GM19324 (cell line): ENCODE measurements at regions not wholly inside any gene's neighbourhood (a gene's known extent, or its start where the extent isn't known, plus 50 kb on each side); places are given as distances from the start of the nearest gene placed in this dataset.

Experiments
- ATAC-seq: cut with Tn5 transposase; IDR thresholded peaks from one replicate; pipeline ENCODE4 v1.9.1; 2021; ENCODE audit warnings: mild to moderate bottlenecking, moderate library complexity; ENCODE audit not compliant: unreplicated experiment, low FRiP score

DNA sequence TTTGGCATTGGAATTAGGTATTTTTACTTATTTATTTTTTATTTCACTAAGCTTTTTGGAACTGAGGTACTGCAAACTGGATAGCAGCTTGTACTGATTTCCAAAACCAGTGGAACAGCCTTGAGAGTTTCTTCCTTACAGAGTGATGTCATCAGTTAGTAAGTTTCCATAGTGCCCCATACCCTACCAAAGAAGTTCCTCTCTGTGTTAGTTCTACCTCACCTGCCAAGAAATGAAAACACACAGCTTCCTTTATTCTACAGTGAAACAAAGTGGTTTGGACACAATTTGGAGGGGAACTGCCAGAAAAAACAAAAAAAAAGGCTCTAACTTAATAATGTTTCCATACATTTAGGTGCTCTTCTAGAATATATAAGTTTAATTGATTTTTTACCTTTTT is 430.9 kb upstream of the ADGRL2 start:
- no peak for ATAC-seq

GRCh38 chr1:81366173-81366572 is 434.6 kb upstream of the ADGRL2 start:
- no peak for ATAC-seq

- no peak for ATAC-seq
Observed at GRCh38 chr1:81364088-81364487, 436.6 kb upstream of the ADGRL2 start.

DNA sequence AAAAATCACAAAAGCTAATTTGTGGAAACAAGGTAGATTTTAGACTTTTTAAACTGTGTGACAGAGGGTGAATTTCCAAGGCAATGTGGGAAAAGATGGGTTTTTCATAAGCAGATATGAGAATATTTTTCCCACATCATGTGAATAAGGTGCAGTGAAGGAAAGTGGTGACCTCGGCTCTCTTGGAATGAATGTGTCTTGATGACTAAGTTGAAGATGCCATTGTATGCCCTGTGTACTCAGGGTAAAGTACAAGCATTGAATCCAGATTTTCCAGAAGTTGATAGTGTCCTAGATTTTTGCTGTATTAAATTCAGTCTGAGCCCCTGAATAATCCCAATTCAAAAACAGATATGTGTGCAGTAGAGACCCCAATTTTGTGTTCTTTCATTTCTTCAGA is 442.6 kb upstream of the ADGRL2 start:
- ATAC-seq, result no peak

- ATAC-seq, result no peak
Observed at GRCh38 chr1:81351864-81352263, 448.9 kb upstream of the ADGRL2 start.

GRCh38 chr1:81349194-81349965 is 451.4 kb upstream of the ADGRL2 start:
- no peak for ATAC-seq

DNA sequence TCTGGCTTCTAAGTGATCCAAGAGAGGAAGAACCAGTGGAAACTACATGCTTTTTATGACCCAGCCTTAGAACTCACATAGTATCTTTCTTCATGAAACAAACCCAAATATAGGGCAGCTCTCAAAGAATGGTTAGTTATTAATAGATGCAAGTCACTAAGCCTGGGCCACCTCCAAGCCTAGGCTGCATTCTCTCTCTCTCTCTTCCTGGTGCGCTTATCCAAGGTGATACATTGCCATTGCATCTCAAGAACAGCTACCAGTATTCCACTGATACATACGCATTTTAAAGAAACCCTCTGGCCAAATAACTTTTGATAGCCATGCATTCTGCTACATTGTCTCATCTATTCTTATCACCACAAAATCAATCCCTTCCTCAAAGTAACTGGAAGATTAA is 455.6 kb upstream of the ADGRL2 start:
- no peak for ATAC-seq

DNA sequence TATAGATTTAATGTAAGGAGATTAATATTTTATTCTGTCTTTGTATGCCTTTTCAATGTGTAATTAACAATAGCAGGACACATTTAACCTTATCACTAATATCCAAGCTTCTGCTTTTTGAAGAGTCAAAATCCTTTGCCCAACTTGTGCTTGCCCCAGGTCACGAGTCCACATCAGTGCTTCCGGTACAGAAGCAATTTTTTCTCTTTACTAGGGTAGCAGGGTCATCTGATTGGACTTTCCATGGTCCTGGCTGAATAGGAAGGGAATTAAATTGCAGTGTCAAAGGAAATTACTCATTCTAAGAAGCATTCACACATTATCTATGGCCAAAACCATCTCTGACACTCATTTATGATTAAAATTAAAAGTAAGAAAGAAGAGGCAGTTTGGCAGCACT is 460.5 kb upstream of the ADGRL2 start:
- no peak for ATAC-seq

GRCh38 chr1:81337226-81337625 is 463.5 kb upstream of the ADGRL2 start:
- ATAC-seq, result no peak

DNA sequence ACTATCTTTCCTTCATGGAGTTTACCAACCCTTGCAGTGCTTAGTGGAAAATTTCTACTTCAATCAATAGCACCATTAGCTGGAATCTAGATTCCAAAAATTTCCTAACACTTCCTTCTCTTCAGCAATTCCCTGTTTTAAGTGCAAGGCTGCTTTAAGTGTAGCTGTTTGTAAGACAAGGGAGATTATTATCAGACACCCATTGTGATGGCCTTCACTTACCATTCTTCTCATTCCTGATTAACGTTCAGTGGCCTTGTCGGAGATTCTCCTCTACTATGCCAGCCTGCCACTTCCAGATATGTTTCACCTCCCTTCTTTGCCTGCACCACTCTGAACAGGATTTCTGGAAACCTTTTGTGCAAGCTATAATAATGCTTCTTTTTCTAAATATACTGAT is 464.9 kb upstream of the ADGRL2 start:
- ATAC-seq, result no peak

GRCh38 chr1:81330521-81330920 is 470.2 kb upstream of the ADGRL2 start:
- ATAC-seq, result no peak

DNA sequence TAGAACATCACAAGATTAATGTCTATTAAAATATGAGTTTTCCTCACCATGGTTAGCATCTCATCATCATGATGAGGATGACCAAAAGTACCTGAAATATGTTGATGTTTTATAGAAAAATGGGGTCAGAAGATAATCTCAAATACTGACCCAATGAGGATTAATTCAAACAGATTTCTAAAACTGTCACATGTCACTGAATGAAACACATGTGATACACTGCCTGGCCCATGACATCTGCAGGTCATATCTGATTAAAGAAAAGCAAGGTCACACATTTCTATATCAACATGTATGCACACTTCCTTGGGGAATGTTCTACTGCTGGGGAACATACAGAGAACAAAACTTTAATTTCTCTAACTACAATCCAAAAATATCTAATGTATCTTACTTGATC is 470.6 kb upstream of the ADGRL2 start:
- ATAC-seq, result no peak

GRCh38 chr1:81329041-81329440 is 471.7 kb upstream of the ADGRL2 start:
- ATAC-seq, result no peak

DNA sequence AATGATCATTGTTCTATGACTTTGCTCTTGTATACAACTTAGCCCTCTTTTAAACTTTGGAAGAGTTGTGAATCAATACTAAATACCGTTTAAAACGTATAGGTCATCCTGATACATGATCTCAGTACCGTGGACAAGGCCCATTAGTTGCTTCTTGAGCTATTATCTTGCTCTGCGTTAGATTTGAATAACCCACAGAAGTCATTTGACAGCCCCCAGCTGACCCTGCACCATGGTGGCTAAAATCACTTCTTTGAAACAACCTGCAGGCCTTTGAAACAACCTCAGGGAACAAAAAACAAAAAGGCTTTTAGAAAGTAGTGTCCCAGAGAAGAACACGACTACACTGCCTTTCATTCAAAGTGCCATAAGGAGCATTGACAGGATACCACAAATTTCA is 473.0 kb upstream of the ADGRL2 start:
- no peak for ATAC-seq

DNA sequence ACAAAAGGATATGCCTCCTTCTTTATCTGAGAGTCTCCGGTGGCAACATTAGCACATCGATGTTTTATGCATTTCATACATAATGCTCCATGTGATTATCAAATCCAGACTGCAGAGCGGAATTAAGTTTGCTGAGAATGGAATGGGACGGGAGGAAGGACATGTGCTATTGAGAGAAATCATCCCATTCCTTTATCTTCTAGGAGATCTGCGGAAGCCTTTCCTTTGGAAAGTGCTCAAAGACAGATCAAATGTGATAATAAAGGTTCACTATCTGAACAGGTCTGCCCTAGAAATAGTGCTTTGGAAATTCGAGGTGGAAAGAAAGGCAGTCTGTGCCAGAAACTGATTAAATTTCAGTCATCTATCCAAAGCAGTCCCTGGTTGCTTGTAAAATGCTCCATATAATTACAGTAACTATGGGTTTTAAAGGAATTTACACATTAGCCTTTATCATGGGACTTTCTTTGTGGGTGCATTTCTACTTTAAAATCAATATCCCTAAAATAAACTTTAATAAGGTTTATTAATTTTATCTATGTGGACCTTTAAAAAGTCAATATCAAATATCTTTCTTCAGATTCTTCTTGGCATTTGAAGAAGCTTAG is 473.5 kb upstream of the ADGRL2 start:
- ATAC-seq, result no peak

GRCh38 chr1:81326212-81326611 is 474.5 kb upstream of the ADGRL2 start:
- ATAC-seq, result no peak

- no peak for ATAC-seq
Observed at GRCh38 chr1:81325397-81325796, 475.3 kb upstream of the ADGRL2 start.

- no peak for ATAC-seq
Observed at GRCh38 chr1:81323862-81324261, 476.9 kb upstream of the ADGRL2 start.

GRCh38 chr1:81317191-81317590 is 483.5 kb upstream of the ADGRL2 start:
- ATAC-seq, result no peak

GRCh38 chr1:81314513-81315233 is 486.1 kb upstream of the ADGRL2 start:
- no peak for ATAC-seq

DNA sequence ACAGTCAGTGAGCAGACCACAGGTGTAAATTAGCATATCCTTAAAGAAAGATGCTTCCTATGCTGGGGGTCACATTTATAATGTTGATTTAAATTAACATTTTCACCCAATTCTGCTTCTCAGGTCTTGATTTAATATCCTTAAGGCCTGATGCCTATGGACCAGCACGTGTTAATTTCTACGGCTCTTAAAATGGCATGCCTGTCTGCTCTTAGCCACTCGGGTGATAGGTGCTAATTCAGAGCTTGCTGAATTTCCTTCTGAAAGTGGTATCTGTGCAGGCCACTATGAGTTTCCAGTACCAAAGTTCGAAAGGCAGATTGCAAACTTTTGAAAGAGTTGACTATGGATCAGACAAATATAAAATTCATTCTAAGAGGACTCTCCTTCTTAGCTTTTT is 487.4 kb upstream of the ADGRL2 start:
- no peak for ATAC-seq

GRCh38 chr1:81312272-81312754 is 488.4 kb upstream of the ADGRL2 start:
- ATAC-seq, result no peak
